Suprapubic skin (tissue), 4 donors: ENCODE measurements at regions not wholly inside any gene's neighbourhood (a gene's known extent, or its start where the extent isn't known, plus 50 kb on each side); places are given as distances from the start of the nearest gene placed in this dataset.

Source experiments
- DNase-seq, 2 donors: peaks; one replicate each; pipeline ENCODE4 v3.0.0-alpha.2; 2019; ENCODE audit warnings: low spot score in 2 of 2
- H3K27ac ChIP-seq: fragments of 200-600 bp; sonication (generic); one replicate; pipeline ENCODE4 v1.5.1; 2019
- H3K27me3 ChIP-seq: fragments of 200-600 bp; sonication (generic); one replicate; pipeline ENCODE4 v1.5.1; 2019
- H3K36me3 ChIP-seq: fragments of 200-600 bp; sonication (generic); one replicate; pipeline ENCODE4 v1.5.1; 2019
- H3K4me1 ChIP-seq: fragments of 200-600 bp; sonication (generic); one replicate; pipeline ENCODE4 v1.5.1; 2019
- H3K4me3 ChIP-seq: fragments of 200-600 bp; sonication (generic); one replicate; pipeline ENCODE4 v1.5.1; 2019; ENCODE audit warnings: mild to moderate bottlenecking
- H3K9me3 ChIP-seq: fragments of 200-600 bp; sonication (generic); one replicate; pipeline ENCODE4 v1.5.1; 2019
- EP300 ChIP-seq: sonication (generic); formaldehyde crosslinking; IDR thresholded peaks from one replicate; pipeline ENCODE4 v1.6.1; 2017; ENCODE audit warnings: antibody characterized with exemption
- POLR2A ChIP-seq, 2 donors: fragments of 450-650 bp; IDR thresholded peaks; one replicate each; pipeline ENCODE4 v1.6.1; 2017; ENCODE audit warnings: antibody characterized with exemption in 2 of 2, mild to moderate bottlenecking in 2 of 2, moderate library complexity in 2 of 2
- POLR2AphosphoS5 ChIP-seq, 3 donors: sonication (generic); formaldehyde crosslinking; IDR thresholded peaks; one replicate each; pipeline ENCODE4 v1.6.1; 2017; ENCODE audit warnings: antibody characterized with exemption in 3 of 3
- WGBS: methylation state at CpG from one replicate; pipeline ENCODE4 v1.1.5; 2018; 5-methylcytosine and 5-hydroxymethylcytosine counted together
- TF ChIP-seq, protein P1 (sequence below), 2 donors: fragments of 200-600 bp in 1 of 2; fragments of 450-650 bp in 1 of 2; sonication (generic) in 1 of 2; IDR thresholded peaks; one replicate each; pipeline ENCODE4 v1.5.1; 2016 to 2019; ENCODE audit warnings: antibody characterized with exemption in 2 of 2, mild to moderate bottlenecking in 1 of 2, moderate library complexity in 1 of 2

- no peak overlapping the region for H3K4me3 ChIP-seq
- H3K9me3 ChIP-seq: no peaks in the 10 kb centered on the region
- H3K4me1 ChIP-seq: peaks cover 25% of the 10 kb centered on the region
- no peak for TF ChIP-seq POLR2AphosphoS5 (IDR thresholded peaks at IDR 0.05)
- no peak for TF ChIP-seq POLR2A (IDR thresholded peaks at IDR 0.05)
- TF ChIP-seq, protein P1, sequence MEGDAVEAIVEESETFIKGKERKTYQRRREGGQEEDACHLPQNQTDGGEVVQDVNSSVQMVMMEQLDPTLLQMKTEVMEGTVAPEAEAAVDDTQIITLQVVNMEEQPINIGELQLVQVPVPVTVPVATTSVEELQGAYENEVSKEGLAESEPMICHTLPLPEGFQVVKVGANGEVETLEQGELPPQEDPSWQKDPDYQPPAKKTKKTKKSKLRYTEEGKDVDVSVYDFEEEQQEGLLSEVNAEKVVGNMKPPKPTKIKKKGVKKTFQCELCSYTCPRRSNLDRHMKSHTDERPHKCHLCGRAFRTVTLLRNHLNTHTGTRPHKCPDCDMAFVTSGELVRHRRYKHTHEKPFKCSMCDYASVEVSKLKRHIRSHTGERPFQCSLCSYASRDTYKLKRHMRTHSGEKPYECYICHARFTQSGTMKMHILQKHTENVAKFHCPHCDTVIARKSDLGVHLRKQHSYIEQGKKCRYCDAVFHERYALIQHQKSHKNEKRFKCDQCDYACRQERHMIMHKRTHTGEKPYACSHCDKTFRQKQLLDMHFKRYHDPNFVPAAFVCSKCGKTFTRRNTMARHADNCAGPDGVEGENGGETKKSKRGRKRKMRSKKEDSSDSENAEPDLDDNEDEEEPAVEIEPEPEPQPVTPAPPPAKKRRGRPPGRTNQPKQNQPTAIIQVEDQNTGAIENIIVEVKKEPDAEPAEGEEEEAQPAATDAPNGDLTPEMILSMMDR (IDR thresholded peaks at IDR 0.05): no peak
- TF ChIP-seq EP300: no peak
- no peak for DNase-seq
- H3K36me3 ChIP-seq: no peaks in the 10 kb centered on the region
- H3K27me3 ChIP-seq: no peaks in the 10 kb centered on the region
- WGBS: 40% methylated on average over 2 of the region's 3 CpGs
- H3K27ac ChIP-seq: peak overlapping the region; percentile 0
Measured at GRCh38 chr2:234289834-234290590, 206.9 kb downstream of the ARL4C start.

- TF ChIP-seq POLR2A (IDR thresholded peaks at IDR 0.05): no peak
- no peak for TF ChIP-seq EP300
- TF ChIP-seq POLR2AphosphoS5 (IDR thresholded peaks at IDR 0.05): peak in 2 of 3 donors; percentile 50 to 61
- TF ChIP-seq, protein P1 (IDR thresholded peaks at IDR 0.05): peak; percentile 65 to 76
- WGBS: 42% methylated on average over 13 of the region's 13 CpGs
- Histone ChIP-seq H3K27me3 (no peaks in the 10 kb centered on the region), H3K4me3 (no peak overlapping the region), H3K4me1 (peaks cover 25% of the 10 kb centered on the region), H3K36me3 (no peaks in the 10 kb centered on the region), H3K27ac (no peak overlapping the region), H3K9me3 (no peaks in the 10 kb centered on the region)
- DNase-seq: peak; percentile 84 to 86
Measured at GRCh38 chr2:234288974-234289455, 207.9 kb downstream of the ARL4C start.

DNA sequence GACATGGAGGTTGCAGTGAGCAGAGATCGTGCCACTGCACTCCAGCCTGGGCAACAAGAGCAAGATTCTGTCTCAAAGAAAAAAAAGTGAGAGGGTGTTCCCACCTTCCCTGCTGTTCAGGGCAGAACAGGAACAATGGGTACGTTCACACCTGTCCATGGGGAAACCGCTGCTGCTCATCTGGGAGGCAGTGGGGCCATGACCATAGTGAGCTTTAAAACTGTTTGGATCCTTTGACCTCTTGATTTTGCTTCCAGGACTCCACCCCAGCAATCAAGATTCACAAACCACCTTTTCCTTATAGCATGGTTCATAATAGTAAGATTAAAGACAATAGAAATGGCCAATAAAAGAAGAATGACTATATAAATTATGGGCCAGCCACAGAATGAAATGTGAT lies 209.2 kb downstream of the ARL4C start:
- Histone ChIP-seq H3K9me3 (no peaks in the 10 kb centered on the region), H3K27me3 (no peaks in the 10 kb centered on the region), H3K27ac (no peak overlapping the region), H3K4me1 (peaks cover 25% of the 10 kb centered on the region), H3K36me3 (no peaks in the 10 kb centered on the region), H3K4me3 (no peak overlapping the region)
- 85% methylated on average over 3 of the region's 3 CpGs for WGBS
- DNase-seq: no peak
- TF ChIP-seq POLR2AphosphoS5 (IDR thresholded peaks at IDR 0.05) (no peak), POLR2A (IDR thresholded peaks at IDR 0.05) (no peak), EP300 (no peak)
- TF ChIP-seq, protein P1 (IDR thresholded peaks at IDR 0.05): no peak

- 94% methylated on average over 2 of the region's 4 CpGs for WGBS
- no peak for TF ChIP-seq EP300
- TF ChIP-seq POLR2A (IDR thresholded peaks at IDR 0.05): no peak
- TF ChIP-seq, protein P1 (IDR thresholded peaks at IDR 0.05): no peak
- TF ChIP-seq POLR2AphosphoS5 (IDR thresholded peaks at IDR 0.05): no peak
- Histone ChIP-seq H3K36me3 (no peaks in the 10 kb centered on the region), H3K9me3 (no peaks in the 10 kb centered on the region), H3K27ac (no peak overlapping the region), H3K27me3 (no peaks in the 10 kb centered on the region), H3K4me1 (peaks cover 24% of the 10 kb centered on the region), H3K4me3 (no peak overlapping the region)
- DNase-seq: no peak
Measured at GRCh38 chr2:234286956-234287355, 209.9 kb downstream of the ARL4C start.

- WGBS: 61% methylated on average over 8 of the region's 8 CpGs
- H3K4me1 ChIP-seq: peaks cover 20% of the 10 kb centered on the region
- no peak for DNase-seq
- TF ChIP-seq, protein P1 (IDR thresholded peaks at IDR 0.05): no peak
- TF ChIP-seq EP300 (no peak), POLR2A (IDR thresholded peaks at IDR 0.05) (no peak), POLR2AphosphoS5 (IDR thresholded peaks at IDR 0.05) (no peak)
- H3K4me3 ChIP-seq: no peak overlapping the region
- no peak overlapping the region for H3K27ac ChIP-seq
- H3K36me3 ChIP-seq: no peaks in the 10 kb centered on the region
- no peaks in the 10 kb centered on the region for H3K9me3 ChIP-seq
- H3K27me3 ChIP-seq: no peaks in the 10 kb centered on the region
Measured at GRCh38 chr2:234286118-234286598, 210.7 kb downstream of the ARL4C start.
